Sigmoid colon (tissue), 4 donors: ENCODE measurements at regions not wholly inside any gene's neighbourhood (a gene's known extent, or its start where the extent isn't known, plus 50 kb on each side); places are given as distances from the start of the nearest gene placed in this dataset.

Source experiments
- EP300 ChIP-seq, 4 donors: sonication (generic); formaldehyde crosslinking; IDR thresholded peaks; one replicate each; pipeline ENCODE4 v1.6.1; 2017; ENCODE audit warnings: antibody characterized with exemption in 4 of 4
- POLR2A ChIP-seq, 2 donors: fragments of 450-650 bp; IDR thresholded peaks; one replicate each; pipeline ENCODE4 v1.6.1; 2016; ENCODE audit warnings: antibody characterized with exemption in 2 of 2, mild to moderate bottlenecking in 2 of 2, moderate library complexity in 2 of 2
- TF ChIP-seq, protein P1 (sequence below), 4 experiments: fragments of 450-650 bp in 3 of 4; fragments of 200-600 bp in 1 of 4; IDR thresholded peaks; one replicate each; pipeline ENCODE4 v1.5.1; 2016 to 2019; ENCODE audit warnings: antibody characterized with exemption in 4 of 4, mild to moderate bottlenecking in 3 of 4, moderate library complexity in 2 of 4

DNA sequence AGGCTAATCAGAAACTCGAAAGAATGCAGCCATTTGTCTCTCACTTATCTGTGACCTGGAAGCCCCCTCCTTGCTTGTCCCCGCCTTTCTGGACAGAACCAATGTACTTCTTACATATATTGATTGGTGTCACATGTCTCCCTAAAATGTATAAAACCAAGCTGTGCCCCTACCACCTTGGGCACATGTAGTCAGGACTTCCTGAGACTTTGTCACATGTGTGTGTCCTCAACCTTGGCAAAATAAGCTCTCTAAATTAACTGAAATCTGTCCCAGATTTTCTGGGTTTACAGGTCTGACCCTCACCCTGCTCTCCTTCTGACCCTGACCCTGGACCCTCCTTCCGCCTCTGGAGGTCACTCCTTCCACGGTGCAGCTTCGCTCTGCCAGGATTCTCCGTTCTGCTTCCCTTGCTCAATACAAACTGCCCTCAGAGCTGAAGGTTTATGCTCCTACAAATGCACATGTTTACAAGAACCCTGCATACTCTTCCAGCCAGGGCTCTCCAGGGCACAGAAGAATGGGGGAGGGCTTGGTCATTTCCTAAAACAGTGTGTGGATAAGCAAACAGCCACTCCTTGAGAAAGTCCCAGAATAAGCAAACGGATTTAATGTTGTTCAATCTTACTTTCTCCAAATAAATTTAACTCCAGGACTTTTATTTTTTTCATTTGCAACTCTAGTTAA lies 160.5 kb downstream of the ACTL8 start:
- TF ChIP-seq POLR2A (IDR thresholded peaks at IDR 0.05) (no peak), EP300 (IDR thresholded peaks at IDR 0.05) (no peak)
- TF ChIP-seq, protein P1, sequence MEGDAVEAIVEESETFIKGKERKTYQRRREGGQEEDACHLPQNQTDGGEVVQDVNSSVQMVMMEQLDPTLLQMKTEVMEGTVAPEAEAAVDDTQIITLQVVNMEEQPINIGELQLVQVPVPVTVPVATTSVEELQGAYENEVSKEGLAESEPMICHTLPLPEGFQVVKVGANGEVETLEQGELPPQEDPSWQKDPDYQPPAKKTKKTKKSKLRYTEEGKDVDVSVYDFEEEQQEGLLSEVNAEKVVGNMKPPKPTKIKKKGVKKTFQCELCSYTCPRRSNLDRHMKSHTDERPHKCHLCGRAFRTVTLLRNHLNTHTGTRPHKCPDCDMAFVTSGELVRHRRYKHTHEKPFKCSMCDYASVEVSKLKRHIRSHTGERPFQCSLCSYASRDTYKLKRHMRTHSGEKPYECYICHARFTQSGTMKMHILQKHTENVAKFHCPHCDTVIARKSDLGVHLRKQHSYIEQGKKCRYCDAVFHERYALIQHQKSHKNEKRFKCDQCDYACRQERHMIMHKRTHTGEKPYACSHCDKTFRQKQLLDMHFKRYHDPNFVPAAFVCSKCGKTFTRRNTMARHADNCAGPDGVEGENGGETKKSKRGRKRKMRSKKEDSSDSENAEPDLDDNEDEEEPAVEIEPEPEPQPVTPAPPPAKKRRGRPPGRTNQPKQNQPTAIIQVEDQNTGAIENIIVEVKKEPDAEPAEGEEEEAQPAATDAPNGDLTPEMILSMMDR (IDR thresholded peaks at IDR 0.05) = no peak
